Gastrocnemius medialis (tissue), 4 donors: ENCODE measurements at regions not wholly inside any gene's neighbourhood (a gene's known extent, or its start where the extent isn't known, plus 50 kb on each side); places are given as distances from the start of the nearest gene placed in this dataset.

Experiments
- POLR2A ChIP-seq, 2 donors: fragments of 450-650 bp; IDR thresholded peaks; one replicate each; pipeline ENCODE4 v1.6.1; 2017; ENCODE audit warnings: antibody characterized with exemption in 2 of 2, mild to moderate bottlenecking in 2 of 2, moderate library complexity in 2 of 2
- TF ChIP-seq, protein P1 (sequence below), 5 experiments: fragments of 450-650 bp in 3 of 5; fragments of 200-600 bp in 2 of 5; sonication (generic) in 2 of 5; IDR thresholded peaks in 4 of 5; conservative IDR thresholded peaks in 1 of 5; 1 replicate in 4 of 5; 2 replicates in 1 of 5; pipeline ENCODE4 v1.5.1; 2016 to 2019; ENCODE audit warnings: antibody characterized with exemption in 5 of 5, mild to moderate bottlenecking in 3 of 5, moderate library complexity in 3 of 5

DNA sequence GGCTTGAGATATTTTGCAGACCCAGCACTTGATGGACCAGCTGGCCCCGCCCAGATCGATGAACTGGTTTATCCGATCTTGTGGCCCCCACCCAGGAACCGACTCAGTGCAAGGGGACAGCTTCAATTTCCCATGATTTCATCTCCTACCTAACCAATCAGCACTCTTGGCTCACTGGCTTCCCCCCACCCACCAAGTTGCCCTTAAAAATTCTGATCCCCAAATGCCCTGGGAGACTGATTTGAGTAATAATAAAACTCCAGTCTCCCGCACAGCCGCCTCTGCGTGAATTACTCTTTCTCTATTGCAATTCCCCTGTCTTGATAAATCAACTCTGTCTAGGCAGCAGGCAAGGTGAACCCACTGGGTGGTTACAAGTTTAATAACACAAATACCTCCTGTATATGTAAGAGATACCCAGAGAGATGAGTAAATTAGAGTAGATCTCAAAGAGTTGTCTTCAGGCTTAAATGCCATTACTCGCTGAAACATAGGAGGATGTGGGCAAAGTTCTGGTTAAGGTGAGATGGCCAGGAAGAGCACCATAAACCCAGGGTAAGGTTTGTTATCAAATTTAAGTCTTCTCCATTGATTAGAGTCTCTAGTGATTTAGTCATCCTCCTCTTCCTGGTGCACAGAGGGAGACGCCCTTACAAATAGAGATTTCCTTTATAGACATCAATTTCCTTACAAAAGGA, 222.8 kb downstream of the ARL4C start:
- TF ChIP-seq, protein P1, sequence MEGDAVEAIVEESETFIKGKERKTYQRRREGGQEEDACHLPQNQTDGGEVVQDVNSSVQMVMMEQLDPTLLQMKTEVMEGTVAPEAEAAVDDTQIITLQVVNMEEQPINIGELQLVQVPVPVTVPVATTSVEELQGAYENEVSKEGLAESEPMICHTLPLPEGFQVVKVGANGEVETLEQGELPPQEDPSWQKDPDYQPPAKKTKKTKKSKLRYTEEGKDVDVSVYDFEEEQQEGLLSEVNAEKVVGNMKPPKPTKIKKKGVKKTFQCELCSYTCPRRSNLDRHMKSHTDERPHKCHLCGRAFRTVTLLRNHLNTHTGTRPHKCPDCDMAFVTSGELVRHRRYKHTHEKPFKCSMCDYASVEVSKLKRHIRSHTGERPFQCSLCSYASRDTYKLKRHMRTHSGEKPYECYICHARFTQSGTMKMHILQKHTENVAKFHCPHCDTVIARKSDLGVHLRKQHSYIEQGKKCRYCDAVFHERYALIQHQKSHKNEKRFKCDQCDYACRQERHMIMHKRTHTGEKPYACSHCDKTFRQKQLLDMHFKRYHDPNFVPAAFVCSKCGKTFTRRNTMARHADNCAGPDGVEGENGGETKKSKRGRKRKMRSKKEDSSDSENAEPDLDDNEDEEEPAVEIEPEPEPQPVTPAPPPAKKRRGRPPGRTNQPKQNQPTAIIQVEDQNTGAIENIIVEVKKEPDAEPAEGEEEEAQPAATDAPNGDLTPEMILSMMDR (IDR thresholded peaks at IDR 0.05 in 4 of 5, conservative IDR thresholded peaks at IDR 0.05 in 1 of 5): no peak
- no peak for TF ChIP-seq POLR2A (IDR thresholded peaks at IDR 0.05)
